GM18873 (cell line): ENCODE measurements at regions not wholly inside any gene's neighbourhood (a gene's known extent, or its start where the extent isn't known, plus 50 kb on each side); places are given as distances from the start of the nearest gene placed in this dataset.

Source experiments
- ATAC-seq: cut with Tn5 transposase; IDR thresholded peaks from one replicate; pipeline ENCODE4 v1.9.1; 2021; ENCODE audit warnings: mild to moderate bottlenecking, moderate library complexity, moderate number of reproducible peaks; ENCODE audit not compliant: unreplicated experiment, low FRiP score

DNA sequence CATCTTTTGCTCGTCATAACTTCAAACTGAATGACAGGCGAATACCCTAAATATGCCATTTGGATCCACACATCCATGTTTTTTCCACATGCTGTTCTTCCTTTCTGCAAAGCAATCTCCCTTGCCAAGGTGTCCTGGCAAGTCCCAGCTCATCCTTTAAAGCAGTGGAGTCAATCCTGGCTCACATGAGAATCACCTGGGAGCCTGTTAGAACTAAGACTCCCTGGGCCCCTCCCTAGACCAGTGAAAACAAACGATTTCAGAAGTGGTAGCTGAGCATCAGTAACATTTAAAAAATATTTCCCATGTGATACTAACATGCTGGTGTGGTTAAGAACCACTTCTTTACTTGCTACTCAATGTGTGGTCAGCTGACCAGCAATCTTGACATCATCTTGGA lies 50.6 kb upstream of the PARD3B start:
- ATAC-seq: no peak

- no peak for ATAC-seq
Observed at GRCh38 chr2:204495381-204495780, 49.9 kb upstream of the PARD3B start.
